Mucosa of descending colon (tissue), 3 donors: ENCODE measurements at regions not wholly inside any gene's neighbourhood (a gene's known extent, or its start where the extent isn't known, plus 50 kb on each side); places are given as distances from the start of the nearest gene placed in this dataset.

ENCODE experiments used
- ATAC-seq: fragments of 200-7000 bp; cut with Tn5 transposase; one replicate; pipeline ENCODE4 v1.9.1; 2020; ENCODE audit warnings: mild to moderate bottlenecking, moderate library complexity
- DNase-seq, 3 donors: peaks; one replicate each; pipeline ENCODE4 v3.0.0-alpha.2; 2020
- H3K36me3 ChIP-seq: fragments of 200-600 bp; one replicate; pipeline ENCODE4 v1.8.0; 2021; ENCODE audit warnings: low read depth, mild to moderate bottlenecking
- H3K4me1 ChIP-seq: fragments of 200-600 bp; one replicate; pipeline ENCODE4 v1.8.0; 2021; ENCODE audit warnings: low read depth, mild to moderate bottlenecking
- H3K4me3 ChIP-seq: fragments of 200-600 bp; one replicate; pipeline ENCODE4 v1.8.0; 2021; ENCODE audit warnings: mild to moderate bottlenecking
- H3K9me3 ChIP-seq: fragments of 200-600 bp; one replicate; pipeline ENCODE4 v1.8.0; 2021; ENCODE audit warnings: mild to moderate bottlenecking
- intact Hi-C, 2 donors: fragments of 100-400 bp; cut with DNase I in 1 of 2; cut with micrococcal nuclease in 1 of 2; formaldehyde crosslinking; loops; one replicate each; pipeline versions ENCODE4 v1.11.0 to v1.11.1; 2022; cut with DNase I, micrococcal nuclease
- TF ChIP-seq, protein P1 (sequence below): fragments of 200-600 bp; IDR thresholded peaks from one replicate; pipeline ENCODE4 v1.8.0; 2022; ENCODE audit warnings: antibody characterized with exemption, mild to moderate bottlenecking
- donor health status: DM: no; HTN: no; CAD: no; lungs with moderate emphysema.
- donor health status: DM: no; HTN: no; CAD: no.
- donor health status: DM: no; HTN: yes; CAD: no.

DNA sequence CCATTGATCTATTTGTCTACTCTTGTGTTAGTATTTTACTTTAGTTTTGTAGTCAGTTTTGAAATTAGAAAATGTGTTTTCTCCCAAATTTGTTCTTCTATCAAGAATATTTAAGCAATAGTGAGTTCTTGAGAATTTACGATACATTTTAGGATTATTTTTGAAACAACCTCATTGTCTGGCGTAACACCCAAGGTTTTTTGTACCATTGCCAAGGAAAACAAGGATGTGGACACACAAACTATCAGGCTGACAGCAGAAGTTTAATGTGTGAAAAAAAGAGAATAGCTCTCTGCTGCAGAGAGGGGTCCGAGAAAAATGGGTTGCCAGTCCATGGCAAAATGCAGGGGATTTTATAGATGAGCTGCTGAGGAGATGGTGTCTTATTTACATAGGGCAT lies 865.1 kb upstream of the CNTN5 start:
- Histone ChIP-seq H3K36me3 (no peaks in the 10 kb centered on the region), H3K4me3 (no peak overlapping the region), H3K4me1 (no peaks in the 10 kb centered on the region), H3K9me3 (peaks cover 21% of the 10 kb centered on the region)
- intact Hi-C loops: no loop called here
- DNase-seq (no peak), ATAC-seq (no peak)
- TF ChIP-seq, protein P1, sequence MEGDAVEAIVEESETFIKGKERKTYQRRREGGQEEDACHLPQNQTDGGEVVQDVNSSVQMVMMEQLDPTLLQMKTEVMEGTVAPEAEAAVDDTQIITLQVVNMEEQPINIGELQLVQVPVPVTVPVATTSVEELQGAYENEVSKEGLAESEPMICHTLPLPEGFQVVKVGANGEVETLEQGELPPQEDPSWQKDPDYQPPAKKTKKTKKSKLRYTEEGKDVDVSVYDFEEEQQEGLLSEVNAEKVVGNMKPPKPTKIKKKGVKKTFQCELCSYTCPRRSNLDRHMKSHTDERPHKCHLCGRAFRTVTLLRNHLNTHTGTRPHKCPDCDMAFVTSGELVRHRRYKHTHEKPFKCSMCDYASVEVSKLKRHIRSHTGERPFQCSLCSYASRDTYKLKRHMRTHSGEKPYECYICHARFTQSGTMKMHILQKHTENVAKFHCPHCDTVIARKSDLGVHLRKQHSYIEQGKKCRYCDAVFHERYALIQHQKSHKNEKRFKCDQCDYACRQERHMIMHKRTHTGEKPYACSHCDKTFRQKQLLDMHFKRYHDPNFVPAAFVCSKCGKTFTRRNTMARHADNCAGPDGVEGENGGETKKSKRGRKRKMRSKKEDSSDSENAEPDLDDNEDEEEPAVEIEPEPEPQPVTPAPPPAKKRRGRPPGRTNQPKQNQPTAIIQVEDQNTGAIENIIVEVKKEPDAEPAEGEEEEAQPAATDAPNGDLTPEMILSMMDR: no peak

DNA sequence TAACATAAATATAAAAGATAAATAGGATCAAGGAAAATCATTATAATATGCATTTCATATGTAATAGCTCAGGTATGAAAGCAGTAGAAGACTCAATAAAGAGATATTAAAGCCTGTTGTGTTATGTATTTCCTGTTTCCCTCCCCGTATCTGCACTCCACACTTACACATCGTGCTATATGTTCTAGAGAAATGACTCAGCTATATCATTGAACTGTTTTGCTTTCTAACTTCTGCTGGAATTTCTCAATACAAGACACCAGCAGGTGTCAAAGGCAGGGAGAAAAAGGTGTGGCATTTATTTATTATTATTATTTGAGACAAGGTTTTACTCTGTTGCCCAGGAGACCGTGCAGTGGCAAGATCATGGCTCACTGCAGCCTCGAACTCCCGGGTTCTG lies 842.8 kb upstream of the CNTN5 start:
- ATAC-seq (no peak), DNase-seq (no peak)
- TF ChIP-seq, protein P1: no peak
- no peak overlapping the region for H3K4me3 ChIP-seq
- peaks cover 66% of the 10 kb centered on the region for H3K9me3 ChIP-seq
- no peaks in the 10 kb centered on the region for H3K36me3 ChIP-seq
- H3K4me1 ChIP-seq: no peaks in the 10 kb centered on the region
- intact Hi-C loops: no loop called here

DNA sequence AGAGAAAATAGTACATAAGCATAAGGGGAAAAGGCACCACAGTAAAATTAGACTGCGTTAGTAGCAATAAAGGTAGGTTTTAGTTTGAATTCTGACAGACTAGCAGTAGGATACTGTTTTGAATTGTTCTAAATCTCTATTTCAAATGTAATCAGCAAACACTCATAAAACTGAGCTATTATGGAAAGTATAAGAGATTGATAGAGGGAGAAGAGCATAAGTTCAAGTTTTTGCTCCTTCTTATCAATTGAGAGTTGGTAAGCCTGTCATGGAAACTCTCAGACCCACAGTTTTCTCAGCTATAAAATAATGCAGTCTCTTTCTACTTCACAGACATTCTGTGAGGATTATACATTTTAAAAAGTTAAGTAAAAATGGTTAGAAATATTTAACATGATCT lies 840.2 kb upstream of the CNTN5 start:
- Histone ChIP-seq H3K9me3 (peaks cover 61% of the 10 kb centered on the region), H3K4me1 (no peaks in the 10 kb centered on the region), H3K4me3 (no peak overlapping the region), H3K36me3 (no peaks in the 10 kb centered on the region)
- TF ChIP-seq, protein P1: no peak
- intact Hi-C loops: no loop called here
- ATAC-seq: no peak
- no peak for DNase-seq

DNA sequence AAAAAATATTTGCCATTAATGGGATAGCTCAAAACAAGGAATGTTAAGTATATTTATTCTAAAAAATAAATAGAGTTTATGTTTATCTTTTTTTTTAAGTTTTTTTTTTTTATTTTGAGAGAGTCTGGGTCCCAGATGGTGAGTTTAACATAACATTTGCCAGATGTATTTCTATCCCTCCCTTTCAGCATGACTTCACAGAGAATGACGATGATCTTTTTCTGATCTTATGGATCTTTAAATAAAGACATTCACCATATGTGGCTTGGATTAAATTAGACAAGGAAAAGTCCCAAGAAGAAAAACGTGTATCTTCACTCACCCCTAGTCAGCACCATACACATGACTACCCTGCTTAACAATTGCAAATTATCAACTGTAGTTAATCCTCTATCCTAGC lies 839.8 kb upstream of the CNTN5 start:
- no peak for DNase-seq
- no peaks in the 10 kb centered on the region for H3K4me1 ChIP-seq
- TF ChIP-seq, protein P1: no peak
- no peaks in the 10 kb centered on the region for H3K36me3 ChIP-seq
- no peak overlapping the region for H3K4me3 ChIP-seq
- intact Hi-C loops: no loop called here
- H3K9me3 ChIP-seq: peaks cover 60% of the 10 kb centered on the region
- no peak for ATAC-seq

DNA sequence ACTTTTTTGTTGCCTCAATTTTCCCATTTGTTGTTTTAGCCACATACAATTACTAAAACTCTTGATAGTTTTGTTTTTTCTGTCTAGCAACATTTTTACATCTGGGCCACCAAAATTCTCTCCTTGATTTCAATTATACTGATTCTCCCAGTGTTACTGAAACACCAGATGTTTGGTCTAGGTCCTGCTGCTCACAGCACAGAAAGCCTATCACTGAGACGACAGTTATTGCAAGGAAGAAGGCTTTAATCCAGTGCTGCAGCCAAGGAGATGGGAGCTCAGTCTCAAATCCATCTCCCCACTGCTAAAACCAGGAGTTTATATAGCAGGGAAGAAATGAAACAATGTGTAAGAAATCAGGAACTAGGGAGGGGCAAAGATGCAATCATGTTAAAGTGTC lies 837.7 kb upstream of the CNTN5 start:
- no peaks in the 10 kb centered on the region for H3K4me1 ChIP-seq
- ATAC-seq: no peak
- TF ChIP-seq, protein P1: no peak
- no peak for DNase-seq
- intact Hi-C loops: no loop called here
- peaks cover 61% of the 10 kb centered on the region for H3K9me3 ChIP-seq
- H3K36me3 ChIP-seq: no peaks in the 10 kb centered on the region
- no peak overlapping the region for H3K4me3 ChIP-seq

DNA sequence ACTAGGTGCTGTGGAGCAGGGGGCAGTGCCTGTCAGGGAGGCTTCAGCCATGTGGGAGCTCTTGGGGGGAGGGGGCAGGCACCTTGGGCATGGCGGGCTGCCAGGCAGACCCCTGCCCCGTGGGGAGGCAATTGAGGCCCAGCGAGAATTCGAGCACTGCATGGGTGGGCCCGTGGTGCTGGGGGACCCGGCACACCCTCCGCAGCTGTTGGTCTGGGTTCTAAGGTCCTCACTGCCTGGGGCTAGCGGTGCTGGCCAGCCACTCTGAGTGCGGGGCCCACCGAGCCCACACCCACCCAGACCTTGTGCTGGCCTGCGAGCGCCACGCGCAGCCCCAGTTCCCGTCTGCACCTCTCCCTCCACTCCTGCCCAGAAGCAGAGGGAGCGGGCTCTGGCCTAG lies 835.5 kb upstream of the CNTN5 start:
- Histone ChIP-seq H3K36me3 (no peaks in the 10 kb centered on the region), H3K4me3 (no peak overlapping the region), H3K4me1 (no peaks in the 10 kb centered on the region), H3K9me3 (peaks cover 67% of the 10 kb centered on the region)
- ATAC-seq (no peak), DNase-seq (no peak)
- TF ChIP-seq, protein P1: no peak
- intact Hi-C loops: no loop called here
